Pons (tissue), 1 donor: ENCODE measurements at regions not wholly inside any gene's neighbourhood (a gene's known extent, or its start where the extent isn't known, plus 50 kb on each side); places are given as distances from the start of the nearest gene placed in this dataset.
"Not testable (repeated sequence)": the region's sequence is repeated elsewhere in the genome, so short reads cannot be mapped to it uniquely, and the experiment has no call there.

Source experiments
- DNase-seq: peaks from one replicate; pipeline ENCODE4 v3.0.0-alpha.2; 2016; ENCODE audit warnings: low spot score

DNA sequence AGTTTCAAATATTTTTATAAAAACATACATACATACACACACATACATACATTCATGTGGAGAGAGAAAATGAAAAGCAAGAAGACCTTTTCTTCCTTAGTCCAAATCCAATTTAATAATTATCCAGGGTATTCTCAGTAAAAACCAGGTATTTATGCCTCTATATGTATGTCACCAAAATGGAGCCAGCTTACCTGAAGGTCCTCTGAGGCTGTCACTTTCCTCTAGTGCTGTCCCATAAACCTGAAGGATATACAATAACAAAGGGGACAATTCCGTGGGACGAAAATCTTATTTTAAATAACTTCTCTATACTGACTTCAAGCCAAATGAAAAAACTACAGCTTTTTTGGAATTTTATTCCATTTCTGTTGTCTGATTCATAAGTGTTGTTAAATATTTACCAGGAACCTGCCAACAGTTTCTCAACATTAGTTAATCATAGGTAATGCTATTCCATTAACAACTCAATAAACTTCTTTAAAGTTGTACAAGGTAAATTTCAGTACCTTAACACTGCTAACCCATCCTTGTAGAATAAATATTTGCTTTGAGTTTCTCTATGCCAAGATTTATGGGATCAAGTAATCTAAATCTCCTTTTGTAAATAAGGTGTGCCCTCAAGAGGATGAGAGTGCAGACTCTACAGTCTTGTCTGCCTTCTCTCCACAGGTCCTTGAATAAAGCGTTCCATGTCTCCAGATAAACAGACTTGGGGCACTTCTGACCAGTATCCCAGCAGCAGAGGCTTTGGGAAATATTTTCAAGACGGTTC, 260.3 kb downstream of the AHR start:
- no peak for DNase-seq

DNA sequence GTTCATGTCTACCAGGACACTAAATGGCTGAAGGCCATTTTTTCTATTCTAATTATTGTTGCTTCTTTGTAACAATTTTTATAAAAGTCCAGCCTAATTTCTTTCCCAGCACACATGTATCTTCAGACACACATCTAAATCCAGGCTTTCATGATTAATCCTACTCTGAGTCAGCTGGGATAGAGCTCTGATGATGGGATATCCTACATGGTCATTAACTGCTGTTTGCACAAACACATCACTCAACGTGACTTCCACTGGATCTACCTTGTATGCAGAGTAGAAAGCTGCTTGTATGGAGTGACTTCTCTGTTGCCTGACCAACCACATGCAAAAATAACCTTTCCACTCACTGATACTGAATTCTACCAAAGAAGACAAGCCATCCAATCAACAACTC, 260.9 kb downstream of the AHR start:
- DNase-seq = no peak

DNA sequence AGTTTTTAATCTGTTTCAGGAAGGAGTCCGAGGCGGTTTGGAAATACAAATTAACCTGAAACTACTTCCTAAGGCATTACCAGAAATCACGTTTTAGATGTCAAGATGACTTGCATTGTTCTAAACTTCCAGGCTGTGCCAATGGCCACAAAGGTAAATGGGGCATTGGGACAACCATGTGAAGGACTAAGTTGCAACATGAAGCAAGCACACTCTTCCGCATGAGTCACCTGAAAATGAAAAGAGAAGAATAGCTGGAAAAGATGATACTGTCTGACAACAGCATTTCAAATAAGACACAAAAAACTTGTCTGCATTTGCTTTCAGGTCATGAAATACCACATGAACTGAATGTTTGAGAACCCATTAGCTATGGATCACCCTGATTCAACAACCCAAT, 262.1 kb downstream of the AHR start:
- no peak for DNase-seq

DNA sequence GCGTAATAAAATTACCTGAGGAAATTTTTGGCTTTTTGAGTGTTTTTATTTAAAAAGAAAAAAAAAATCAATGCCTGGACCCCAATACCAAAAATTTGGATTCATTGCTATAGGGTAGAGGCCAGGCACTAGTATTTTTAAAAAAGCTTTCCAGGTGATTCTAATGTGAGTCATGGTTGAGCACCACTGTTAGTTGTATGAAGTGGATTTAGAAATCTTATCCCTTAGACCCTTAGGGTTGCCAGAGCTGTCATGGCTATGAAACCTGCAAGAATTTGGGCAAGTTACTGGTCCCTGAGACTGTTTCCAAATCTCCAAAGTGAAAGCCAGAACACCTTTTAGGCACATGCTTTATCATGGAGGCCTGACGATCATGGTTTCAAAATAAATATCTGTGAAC, 262.5 kb downstream of the AHR start:
- no peak for DNase-seq

DNA sequence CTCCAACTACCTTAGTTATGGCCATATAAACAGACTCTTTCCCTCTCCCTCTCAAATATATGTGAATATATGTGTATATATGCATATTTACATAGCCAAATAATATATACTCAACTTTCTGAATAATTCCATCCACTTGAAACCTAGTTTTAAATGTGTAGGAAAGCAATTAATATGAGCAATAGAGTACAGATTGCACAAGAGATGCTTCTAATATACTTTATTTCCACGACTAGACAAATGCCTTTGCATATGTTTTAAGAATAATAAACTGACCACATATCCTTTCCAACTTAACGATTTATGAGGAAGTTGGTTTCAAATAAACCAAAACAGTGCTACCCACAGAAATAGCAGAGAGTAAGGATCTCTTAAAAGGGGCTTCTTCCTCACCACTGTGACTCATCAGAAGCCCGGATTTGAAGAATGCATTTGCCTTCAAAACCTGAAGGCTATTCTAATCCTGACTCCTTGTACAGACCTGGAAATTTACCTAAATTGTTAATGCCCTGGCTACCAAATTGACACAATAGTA, 266.3 kb downstream of the AHR start:
- DNase-seq = no peak

DNA sequence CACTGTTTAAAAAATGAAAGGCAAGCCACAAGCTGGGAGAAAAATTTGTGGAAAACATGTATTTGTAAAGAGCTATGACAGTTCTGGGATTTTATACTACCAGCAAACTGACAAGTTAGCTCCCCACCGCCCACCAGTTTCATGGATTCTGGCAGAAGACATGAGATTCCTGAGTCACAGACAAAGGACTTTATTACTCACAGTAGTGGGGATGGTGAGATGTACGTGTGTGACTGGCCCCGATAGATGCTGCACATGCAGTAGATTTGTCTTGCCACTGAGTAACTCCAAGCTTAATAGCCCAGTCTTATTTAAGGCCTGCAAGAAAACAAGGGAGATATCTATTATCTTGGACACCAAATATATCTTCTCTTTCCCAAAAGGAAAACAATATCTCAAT, 281.7 kb downstream of the AHR start:
- no peak for DNase-seq

DNA sequence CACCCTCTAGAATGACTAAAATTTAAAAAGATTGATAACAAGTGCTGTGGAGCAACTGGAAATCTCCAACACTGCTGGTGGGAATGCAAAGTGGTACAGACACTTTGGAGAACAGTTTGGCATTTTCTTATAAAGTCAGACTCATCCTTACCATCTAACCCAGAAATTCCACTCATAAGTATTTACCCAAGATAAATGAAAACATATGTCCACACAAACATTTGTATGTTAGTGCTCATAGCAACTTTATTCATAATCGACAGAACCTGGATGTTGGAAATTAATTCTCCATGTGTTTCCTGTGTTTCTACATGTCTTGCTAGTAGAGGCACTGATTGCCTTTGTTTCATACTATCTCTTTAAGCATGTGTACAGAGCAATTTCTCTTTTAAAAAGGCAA, 282.4 kb downstream of the AHR start:
- DNase-seq = no peak

DNA sequence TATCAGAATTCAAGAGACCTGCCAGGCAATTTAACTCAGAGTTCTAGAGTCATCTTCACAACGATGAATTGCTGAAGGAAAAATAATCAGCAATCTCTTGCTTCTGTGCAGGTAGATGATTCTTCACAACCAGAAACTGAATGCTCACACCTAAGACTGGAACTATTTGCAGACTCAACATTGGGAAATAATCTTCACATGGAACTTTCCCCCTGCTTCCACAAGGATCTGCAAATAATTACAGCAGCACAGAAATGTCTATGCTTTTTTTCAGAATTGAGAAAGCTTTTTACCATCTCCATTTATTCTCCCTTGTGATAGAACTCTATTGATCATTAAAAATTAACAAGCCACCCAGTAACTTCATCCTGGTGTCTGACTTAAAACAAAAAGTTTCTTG, 282.8 kb downstream of the AHR start:
- no peak for DNase-seq

DNA sequence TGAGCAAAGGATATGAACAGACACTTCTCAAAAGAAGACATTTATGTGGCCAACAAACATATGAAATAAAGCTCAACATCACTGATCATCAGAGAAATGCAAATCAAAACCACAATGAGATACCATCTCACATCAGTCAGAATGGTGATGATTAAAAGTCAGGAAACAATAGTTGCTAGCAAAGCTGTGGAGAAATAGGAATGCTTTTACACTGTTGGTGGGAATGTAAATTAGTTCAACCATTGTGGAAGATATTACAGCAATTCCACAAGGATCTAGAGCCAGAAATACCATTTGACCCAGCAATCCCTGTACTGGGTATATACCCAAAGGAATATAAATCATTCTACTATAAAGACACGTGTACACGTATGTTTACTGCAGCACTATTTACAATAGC, 284.2 kb downstream of the AHR start:
- DNase-seq = not testable (repeated sequence)

DNA sequence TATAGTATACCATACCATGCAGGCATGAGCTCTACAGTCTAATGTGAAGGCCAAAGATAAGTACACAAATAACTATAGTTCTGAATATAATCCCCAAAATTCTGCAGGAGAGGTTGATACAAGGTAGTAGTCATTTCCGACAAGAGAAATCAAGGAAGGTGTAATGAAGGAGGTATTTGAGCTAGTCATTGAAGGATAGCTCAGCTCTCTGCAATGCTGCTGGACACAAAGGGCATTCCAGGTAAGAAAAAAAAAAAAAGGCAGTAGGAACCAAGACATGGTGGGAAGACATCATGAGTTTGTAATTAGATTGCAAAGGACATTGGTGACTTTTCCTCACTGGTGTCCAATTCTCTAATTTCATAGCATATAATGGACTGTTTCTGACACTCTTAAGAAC, 285.3 kb downstream of the AHR start:
- no peak for DNase-seq

DNA sequence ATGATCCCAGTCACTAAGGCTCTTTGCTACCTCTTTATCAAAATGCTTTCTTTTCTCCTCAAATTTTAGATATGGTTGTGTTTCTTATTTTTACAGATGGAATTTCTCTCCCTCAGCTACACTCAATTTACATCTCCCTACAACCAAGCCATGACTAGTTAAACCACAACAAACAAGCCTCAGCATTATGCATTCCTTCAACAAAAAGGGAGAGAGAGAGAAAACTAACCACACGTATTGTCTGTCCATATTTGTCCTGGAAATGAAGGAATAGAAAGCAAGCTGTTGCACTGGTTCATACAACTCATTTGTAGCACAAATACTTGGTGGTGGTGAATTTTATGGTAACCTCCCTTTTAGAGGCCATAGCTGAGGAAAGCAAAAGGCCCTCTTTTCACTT, 286.4 kb downstream of the AHR start:
- no peak for DNase-seq

DNA sequence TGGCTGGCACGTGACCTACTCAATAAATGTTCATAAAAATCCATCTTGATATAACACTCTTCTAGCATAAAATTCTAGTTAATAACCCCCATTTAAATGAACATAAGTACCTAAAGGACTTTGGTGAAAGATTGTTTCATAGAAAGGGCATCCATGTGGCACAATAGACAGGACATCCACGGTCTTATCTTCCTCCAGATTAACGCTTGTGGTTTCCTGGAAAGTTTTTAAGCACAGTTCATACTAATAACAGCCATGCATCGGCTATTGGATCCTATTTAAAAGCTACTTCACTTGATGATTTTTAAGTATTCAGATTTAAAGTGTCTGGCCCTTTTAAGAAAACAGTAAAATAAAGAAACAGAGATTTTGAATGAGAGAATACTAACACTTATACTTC, 288.3 kb downstream of the AHR start:
- no peak for DNase-seq

DNA sequence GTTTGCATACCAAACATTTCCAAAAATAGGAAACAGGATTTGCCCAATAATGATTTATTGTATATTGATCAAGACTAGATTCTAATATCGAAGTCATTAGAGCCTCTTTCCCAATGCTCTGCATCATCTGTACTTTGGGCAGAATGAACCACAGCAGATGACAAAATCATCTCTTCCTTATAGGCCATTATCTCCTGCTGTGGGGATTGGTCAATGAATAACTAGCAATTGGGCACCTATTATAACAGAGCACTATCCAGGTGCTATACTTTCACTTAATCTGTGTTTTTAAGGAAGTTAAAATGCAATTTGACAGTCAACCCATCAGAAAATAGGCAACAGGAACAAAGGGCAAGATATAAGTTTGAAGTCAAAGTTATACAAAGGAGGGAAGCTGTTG, 290.3 kb downstream of the AHR start:
- DNase-seq = no peak

DNA sequence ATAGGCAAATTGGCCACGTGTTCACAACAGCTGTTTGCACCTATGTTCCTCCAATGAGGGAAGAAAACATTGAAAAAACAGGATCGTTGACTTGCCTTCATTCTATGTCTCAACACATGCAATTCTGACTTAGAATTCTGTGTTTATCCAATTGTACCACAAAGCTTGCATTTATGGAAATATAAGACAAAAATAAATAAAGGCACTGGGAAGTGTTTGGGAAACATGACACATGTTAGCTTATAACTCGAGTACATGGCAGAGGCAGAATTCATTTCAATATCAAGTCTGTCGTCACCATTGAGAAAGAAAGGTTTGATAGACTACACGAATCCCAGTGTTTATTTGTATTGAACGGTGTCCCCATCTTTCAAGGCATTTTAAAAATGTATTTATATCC, 291.2 kb downstream of the AHR start:
- DNase-seq = no peak

DNA sequence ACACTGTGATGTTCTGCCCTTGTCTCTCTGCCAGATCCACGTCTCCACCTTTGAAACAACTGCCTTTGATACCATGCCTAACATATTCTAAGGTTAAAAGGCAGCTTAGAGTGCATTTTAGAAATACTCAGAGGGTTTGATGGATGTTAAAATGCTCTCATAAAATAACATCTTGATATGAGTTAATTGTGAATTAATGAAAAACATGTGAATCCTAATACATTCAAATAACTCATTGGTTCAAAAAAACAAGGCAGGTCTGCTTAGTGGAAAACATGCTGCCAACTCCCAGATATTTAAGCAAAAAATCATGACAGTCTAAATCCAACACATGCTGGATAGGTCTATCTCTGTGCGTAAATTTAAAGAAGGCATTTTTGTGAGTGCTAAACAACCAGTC, 291.8 kb downstream of the AHR start:
- DNase-seq = no peak

DNA sequence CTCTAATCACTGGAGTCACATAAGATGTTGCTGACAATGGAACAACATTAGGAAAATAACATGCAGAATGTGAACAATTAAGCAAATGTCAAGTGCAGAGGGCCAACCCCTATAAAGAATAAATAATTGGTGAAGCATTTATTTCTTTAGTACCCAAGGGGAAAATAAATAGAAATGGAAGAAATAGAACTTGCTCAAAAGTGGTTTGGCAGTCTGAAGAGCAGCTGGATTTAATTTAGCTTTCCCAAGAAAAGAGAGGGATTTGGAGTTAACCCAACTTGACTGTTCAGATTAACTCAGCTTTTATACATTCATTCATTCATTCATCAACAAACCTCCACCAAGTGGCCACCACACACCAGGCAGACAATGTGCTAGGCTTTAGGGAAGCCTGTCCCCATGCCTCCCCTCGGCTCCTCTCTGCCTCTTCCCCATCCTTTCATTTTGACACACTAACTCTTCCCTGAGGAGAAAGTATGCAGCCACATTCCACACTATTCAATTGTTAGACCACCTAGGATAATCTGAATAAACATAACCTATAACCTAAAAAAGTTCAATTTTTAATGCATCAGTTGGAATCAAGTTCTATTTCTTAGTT, 295.5 kb downstream of the AHR start:
- no peak for DNase-seq

DNA sequence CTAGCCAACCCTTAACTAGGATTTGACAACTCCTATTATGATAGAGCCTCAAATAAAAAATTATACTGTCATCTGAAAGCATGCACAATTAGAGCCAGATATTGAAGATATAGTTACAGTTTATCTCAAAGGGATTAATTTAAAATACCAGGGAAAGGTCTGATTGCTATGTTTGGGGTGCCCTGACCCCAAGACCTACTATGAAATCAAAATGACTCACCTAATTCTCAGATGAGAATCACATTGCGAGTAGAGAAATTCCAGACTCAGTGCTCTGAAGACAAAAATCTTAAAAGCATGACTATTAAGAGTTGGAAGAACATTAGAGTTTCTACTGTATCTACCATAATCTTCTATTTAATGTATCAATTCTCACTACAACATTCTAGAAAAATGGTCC, 297.1 kb downstream of the AHR start:
- DNase-seq = no peak

DNA sequence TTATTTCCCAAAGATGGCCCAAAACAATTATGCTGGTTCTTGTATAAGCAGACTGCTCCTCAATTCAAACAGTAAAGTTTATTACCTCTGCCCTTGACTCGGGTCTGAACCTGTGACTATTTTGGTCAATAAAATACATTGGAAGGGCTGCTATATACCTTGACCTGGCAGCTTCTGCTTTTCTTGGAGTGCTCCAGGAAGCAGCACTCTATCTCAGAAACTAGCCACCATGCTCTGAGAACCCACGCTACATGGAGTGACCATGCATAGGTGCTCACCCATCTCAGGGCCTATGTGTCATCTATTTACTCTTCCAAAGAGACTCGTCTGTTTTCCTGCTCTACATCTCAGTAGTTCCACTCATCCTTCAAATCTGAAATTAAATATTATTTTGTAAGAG, 299.9 kb downstream of the AHR start:
- DNase-seq = no peak

DNA sequence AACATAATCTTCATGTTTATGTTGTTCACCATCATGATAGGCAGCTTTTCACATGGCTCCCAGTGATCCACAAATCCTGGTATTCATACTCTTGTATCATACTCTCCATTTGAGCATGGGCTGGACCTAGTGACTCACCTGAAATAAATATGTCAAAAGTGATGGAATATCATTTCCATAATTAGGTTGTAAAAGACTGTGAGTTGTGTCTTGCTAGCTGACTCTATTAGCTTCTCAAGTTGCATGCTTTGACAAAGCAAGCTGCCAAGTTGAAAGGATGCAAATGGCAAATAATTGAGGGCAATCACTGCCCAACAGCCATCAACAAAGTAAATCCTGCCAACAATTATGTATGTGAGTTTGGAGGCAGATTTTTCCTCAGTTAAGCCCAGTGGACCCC, 300.4 kb downstream of the AHR start:
- DNase-seq = no peak

DNA sequence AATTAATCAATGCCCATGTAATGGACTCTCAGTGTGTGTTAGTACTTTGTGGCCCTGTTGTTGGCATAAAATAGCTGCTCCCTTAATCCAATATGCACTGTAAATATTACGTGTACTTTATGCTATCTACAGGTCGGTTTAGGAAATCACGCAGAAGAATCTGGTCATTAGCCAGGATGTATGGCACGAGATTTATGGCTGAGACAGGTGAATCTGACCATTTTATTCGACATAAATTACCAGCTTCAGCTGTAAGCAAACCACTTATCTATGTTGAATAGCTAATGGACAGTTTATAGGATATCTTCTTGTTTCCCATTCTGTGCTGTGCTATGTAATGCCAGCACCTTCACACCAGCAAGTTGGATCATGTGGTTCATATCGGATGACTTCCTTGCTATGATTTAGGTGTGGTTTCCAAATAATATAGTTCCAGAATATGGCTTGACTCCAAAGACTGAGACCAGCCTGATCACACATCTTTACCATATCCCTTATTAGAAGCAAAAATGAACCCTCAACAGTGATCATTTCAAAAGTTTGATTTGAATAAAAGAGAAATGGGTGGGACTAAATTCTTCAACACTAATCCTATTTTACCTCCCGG, 301.4 kb downstream of the AHR start:
- no peak for DNase-seq

DNA sequence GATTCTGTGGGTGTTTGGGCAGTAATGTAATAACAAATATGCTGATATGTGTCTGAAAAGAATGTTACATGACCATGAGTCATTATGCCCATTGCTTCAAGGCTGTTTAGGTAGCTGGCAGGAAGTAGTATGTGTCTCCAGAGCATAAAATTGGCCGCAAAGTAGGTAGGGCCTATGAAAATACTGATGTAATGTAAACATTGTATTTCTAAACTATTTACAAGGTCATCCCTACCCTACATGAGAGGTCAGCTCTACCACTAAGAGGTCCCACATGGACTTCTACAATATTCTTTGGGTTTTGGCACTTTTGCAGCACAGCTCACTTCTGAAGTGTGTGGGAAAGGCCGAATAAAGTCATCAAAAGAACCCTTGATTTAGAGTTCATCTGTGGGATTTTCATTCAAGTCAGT, 301.9 kb downstream of the AHR start:
- DNase-seq = no peak

DNA sequence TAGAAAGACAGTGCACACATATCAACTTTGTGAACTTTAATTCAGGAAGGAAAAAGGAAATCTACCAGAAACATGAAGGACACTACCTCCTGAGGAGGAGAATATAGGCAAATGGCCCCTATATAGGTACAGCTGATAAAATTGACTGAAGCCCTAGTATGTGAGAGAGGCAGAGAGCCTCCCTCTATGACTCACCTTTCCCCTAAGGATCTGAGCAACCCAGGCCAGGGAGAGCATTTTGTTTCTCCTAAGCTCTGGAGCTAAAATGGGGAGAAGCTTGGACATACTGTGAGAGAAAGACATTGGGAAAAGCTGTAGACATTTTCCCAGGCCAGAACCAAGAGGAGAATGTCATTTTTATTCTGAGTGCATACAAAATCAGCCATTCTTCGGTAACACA, 303.5 kb downstream of the AHR start:
- DNase-seq = no peak

DNA sequence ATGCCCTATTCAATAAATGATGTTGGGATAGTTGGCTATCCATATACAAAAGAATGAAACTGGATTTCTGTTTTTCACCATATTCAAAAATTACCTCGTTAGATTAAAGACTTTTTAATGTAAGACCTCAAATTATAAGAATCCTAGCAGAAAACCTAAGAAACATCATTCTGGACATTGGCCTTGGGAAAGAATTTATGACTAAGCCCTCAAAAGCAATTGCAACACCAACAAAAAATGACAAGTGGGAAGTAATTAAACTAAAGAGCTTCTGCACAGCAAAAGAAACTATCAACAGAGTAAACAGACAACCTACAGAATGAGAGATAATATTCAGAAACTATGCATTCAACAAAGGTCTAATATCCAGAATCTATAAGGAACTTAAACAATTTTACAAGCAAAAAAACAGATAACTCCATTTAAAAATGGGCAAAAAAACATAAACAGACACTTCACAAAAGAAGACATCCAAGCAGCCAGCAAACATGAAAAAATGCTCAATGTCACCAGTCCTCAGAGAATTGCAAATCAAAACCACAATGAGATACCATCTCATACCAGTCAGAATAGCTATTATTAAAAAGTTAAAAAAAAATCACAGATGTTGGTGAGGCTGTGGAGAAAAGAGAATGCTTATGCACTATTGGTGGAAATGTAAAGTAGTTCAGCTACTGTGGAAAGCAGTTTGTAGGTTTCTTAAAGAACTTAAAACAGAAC, 309.8 kb downstream of the AHR start:
- no peak for DNase-seq
